NOMO-1 (cell line): ENCODE measurements at regions not wholly inside any gene's neighbourhood (a gene's known extent, or its start where the extent isn't known, plus 50 kb on each side); places are given as distances from the start of the nearest gene placed in this dataset.
"Not testable (repeated sequence)": the region's sequence is repeated elsewhere in the genome, so short reads cannot be mapped to it uniquely, and the experiment has no call there.

ENCODE experiments used
- DNase-seq, 2 experiments: peaks; one replicate each; lab custom pipeline; 2025; ENCODE audit not compliant: unreplicated experiment in 2 of 2; lab: John Stamatoyannopoulos, UW

GRCh38 chr13:65623148-65623547 lies 1607.0 kb downstream of the PCDH9 start:
- no peak for DNase-seq

- DNase-seq, result no peak
Measured at GRCh38 chr13:65615506-65615905, 1614.6 kb downstream of the PCDH9 start.

DNA sequence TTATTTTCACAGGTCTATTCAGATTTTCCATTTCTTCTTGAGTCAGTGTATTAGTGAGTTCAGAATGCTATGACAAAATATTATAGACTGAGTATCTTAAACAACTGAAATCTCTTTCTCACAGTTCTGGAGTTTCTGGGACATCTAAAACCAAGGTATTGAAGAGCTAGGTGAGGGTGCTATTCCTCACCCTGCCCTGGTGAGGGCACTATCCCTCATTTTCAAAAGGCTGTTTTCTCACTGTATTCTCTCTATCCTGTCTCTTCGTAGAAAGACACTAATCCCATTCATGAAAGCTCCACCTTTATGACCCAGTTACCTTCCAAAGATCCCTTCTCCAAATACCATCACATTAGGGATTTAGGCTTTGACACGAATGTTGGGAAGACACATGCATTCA lies 1617.1 kb downstream of the PCDH9 start:
- DNase-seq, result no peak

- DNase-seq, result no peak
Measured at GRCh38 chr13:65609350-65609749, 1620.8 kb downstream of the PCDH9 start.

DNA sequence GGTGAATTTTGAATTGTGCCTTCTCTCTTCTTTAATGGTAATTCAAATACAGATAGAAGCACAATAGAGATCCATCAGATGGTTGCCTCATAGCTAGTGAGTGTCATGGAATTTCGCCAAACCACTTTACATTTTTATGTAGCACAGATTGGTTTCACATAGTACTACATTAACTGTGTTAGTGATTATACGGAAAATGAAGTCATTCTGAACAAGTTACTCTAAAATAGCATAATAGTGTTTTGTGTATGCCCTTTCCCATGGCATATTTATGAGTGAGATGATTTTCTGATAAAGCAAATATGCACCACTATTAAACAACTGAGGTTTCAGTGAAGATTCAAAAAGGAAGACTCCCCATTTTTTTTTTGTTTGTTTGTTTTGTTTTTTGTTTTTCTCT lies 1623.5 kb downstream of the PCDH9 start:
- DNase-seq, result no peak

DNA sequence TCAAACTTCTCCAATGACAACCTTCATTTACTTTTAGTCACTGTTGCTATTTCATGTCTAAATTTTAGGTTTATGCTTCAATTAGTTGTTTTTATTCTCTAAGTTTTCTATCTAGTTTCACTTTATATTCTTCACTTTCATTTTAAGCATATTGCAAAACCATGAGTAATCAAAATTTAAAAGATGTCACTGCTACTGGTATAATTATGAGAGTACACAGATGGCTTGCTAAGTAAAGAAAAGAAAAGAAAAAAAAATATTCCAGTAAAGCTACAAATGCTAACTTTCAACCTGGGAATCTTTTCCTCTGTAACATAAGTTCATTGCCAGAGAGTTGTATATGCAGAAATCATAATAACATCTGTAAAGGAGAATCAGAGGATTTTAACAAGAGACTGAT lies 1624.7 kb downstream of the PCDH9 start:
- no peak for DNase-seq

GRCh38 chr13:65603160-65603559 lies 1627.0 kb downstream of the PCDH9 start:
- DNase-seq, result no peak

DNA sequence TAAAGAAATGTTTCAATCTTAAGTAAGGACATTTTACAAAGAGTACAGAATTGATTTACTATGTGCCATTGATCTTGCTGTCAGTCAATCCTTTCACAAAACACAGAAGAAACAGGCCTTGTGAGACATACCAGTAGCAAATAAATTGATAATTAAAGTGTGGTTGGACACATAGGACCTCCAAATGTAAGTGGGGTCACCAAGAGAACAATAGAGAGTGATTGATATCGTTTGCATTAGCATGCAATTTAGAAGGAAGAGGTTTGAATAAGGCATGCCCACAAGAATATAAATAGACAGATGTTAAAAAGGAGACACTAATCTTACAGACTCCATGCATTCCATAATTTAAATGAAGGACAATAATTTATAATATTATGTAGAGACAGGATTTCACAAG lies 1628.3 kb downstream of the PCDH9 start:
- DNase-seq, result no peak

DNA sequence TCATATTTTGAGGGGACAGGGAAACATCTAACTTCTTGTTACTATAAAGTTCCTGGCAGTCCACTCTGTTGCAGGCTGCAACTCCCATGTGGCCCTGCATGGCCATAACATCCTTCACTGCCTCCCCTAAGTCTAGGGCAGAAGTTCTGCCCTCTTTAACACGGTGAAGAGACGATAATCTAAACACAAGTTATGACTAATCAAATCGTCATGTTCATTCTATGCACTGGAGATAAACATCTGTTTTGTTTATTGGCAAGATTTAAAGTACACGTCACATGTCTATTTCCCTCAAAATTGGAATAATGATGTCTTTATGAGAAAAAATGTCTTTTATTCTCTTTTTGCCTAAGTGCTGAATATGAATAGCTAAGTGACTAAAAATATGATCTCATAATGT lies 1629.4 kb downstream of the PCDH9 start:
- DNase-seq, result no peak

DNA sequence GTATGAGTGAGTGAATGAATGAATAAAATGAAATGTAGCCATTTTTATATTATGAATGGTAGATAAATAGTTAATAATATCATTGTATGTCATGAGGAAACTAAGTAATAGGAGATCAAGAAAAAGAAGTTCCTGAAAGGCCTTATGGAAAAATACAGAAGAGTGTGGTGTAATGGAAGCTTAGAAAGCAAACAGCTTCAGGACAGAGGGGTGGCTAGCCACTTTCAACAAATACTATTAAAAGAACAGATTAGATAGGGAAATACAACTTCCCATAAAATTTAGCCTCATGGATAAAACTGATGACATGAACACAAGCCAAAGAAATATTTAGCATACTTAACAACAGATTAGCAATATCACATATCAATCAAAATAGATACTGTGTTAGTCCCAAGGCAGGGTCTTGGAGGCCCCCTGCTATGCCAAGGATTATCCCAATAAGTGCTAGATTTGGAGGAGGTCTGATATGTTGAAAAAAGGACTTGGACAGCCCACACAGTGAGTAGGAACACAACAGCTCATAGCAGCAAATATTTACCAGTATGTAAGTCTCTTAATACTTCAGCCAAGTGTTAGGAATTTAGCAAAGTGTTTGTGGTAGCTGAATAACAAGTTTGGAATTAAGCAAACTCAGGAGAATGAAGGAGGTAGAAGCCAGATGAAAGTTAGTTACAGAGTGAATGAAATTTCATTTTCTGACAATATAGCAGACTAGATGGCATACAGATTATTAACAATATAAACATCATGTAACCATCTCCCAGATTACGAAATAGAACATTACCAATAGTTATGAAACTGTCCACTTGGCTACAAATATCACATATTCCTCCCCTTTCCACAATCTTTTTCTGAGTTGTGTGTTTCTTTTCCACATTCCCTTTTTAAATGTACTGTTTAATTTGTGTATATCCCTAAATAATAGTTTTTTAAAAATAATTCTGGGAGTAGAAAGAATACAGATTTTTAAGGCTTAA lies 1632.0 kb downstream of the PCDH9 start:
- no peak for DNase-seq

- no peak for DNase-seq
Measured at GRCh38 chr13:65595916-65596315, 1634.2 kb downstream of the PCDH9 start.

- DNase-seq, result no peak
Measured at GRCh38 chr13:65594298-65594781, 1635.8 kb downstream of the PCDH9 start.

GRCh38 chr13:65593298-65593874 lies 1636.8 kb downstream of the PCDH9 start:
- DNase-seq, result no peak

- no peak for DNase-seq
Measured at GRCh38 chr13:65592731-65593130, 1637.4 kb downstream of the PCDH9 start.

- DNase-seq, result no peak
Measured at GRCh38 chr13:65585346-65585745, 1644.8 kb downstream of the PCDH9 start.

DNA sequence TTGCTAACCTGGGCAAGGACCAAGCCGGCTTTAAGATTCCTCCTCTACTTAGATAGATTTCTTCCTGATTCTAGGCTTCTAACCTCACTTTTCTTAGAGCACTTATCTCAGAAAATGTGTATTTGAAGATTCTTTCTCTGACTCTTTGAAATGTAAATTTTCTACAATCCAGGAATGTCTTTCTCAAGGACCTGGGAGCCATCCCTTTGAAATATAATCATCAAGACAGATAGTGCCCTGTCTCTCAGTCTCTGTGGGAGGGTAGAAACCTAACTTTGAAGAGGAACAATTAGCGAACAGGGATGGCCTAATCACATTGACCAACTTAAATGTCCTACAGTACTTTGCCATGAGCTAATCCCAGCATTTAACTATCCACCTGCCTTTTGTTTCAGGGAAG lies 1646.0 kb downstream of the PCDH9 start:
- no peak for DNase-seq

GRCh38 chr13:65582160-65582559 lies 1648.0 kb downstream of the PCDH9 start:
- no peak for DNase-seq

DNA sequence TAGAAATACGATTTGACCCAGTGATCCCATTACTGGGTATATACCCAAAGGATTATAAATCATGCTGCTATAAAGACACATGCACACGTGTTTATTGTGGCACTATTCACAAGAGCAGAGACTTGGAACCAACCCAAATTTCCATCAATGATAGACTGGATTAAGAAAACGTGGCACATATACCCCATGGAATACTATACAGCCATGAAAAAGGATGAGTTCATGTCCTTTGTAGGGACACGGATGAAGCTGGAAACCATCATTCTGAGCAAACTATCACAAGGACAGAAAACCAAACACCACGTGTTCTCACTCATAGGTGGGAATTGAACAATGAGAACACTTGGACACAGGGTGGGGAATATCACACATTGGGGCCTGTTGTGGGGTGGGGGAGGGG lies 1665.6 kb downstream of the PCDH9 start:
- not testable (repeated sequence) for DNase-seq

- no peak for DNase-seq
Measured at GRCh38 chr13:65562305-65562704, 1667.8 kb downstream of the PCDH9 start.

DNA sequence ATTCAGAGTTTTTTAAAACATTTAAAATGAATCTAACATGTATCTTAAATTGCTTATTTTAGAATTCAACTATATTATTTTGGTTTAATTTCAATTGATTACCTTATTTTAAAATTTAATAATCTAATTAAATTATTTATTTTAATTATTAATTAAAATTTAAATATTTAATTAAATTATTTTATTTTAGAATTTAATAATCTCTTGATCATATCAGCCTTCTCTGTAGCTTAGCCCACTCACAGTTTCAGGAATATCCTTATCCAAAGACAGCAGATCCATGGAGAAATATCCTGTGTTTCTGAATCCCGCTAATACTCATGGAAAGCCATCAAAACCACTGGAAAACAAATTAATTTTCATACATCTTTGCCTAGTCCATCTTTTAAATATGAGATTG lies 1669.2 kb downstream of the PCDH9 start:
- no peak for DNase-seq

DNA sequence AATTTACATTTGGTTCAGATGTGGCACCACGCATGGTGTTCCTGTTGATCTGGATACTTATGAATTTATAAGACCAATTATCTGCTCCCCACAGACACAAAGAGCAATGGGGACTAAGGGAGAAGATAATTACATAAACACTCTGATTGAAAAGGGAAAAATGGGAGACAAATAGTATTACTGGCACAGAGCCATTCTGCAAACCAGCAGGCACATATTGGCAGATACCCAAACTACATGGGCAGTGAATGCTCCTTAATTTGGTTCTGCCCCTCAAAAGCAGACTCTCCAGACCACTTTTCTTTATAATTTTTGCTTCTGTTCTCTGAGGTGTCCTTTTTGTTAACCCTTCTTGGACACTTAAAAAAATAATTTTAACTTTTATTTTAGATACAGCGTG lies 1674.2 kb downstream of the PCDH9 start:
- DNase-seq, result no peak

DNA sequence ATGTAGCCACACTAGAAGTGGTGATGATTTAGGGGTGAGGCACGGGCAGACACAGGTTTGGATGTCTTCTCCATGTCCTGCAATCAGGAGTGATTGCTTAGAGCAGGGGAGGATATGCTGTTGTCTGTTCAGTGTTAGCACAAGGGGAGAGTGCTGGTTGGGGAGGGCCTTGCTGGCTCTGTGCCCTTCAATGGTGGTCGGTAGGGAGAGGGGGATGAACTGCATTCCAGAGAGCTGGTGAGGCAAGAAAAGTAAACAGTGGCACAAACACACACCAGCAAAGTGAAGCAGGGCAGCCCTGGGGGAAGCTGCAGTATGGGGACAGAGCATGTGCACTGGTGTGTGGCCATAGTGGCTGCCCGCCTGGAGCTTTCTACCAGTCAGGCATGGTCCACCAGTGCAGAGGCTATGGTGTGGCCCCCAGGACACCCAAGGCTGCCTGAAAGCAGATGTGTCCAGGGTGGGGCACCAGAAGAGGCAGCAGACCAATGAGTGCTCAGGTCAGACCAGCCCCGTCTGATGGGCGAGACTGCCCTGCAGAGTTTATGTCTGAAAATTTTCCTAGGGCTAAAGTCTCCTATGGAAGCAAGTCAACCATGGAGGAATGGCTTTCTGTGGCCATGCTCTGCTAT lies 1676.9 kb downstream of the PCDH9 start:
- DNase-seq, result no peak
